ENCODE measurements at regions not wholly inside any gene's neighbourhood (a gene's known extent, or its start where the extent isn't known, plus 50 kb on each side); places are given as distances from the start of the nearest gene placed in this dataset.

- TF ChIP-seq POLR2A (IDR thresholded peaks at IDR 0.05) (no peak), POLR2AphosphoS5 (IDR thresholded peaks at IDR 0.05) (no peak), EP300 (IDR thresholded peaks at IDR 0.05) (no peak)
- TF ChIP-seq, protein P1, sequence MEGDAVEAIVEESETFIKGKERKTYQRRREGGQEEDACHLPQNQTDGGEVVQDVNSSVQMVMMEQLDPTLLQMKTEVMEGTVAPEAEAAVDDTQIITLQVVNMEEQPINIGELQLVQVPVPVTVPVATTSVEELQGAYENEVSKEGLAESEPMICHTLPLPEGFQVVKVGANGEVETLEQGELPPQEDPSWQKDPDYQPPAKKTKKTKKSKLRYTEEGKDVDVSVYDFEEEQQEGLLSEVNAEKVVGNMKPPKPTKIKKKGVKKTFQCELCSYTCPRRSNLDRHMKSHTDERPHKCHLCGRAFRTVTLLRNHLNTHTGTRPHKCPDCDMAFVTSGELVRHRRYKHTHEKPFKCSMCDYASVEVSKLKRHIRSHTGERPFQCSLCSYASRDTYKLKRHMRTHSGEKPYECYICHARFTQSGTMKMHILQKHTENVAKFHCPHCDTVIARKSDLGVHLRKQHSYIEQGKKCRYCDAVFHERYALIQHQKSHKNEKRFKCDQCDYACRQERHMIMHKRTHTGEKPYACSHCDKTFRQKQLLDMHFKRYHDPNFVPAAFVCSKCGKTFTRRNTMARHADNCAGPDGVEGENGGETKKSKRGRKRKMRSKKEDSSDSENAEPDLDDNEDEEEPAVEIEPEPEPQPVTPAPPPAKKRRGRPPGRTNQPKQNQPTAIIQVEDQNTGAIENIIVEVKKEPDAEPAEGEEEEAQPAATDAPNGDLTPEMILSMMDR (IDR thresholded peaks at IDR 0.05) = no peak
- no peak overlapping the region for H3K27ac ChIP-seq
- no peaks in the 10 kb centered on the region for H3K36me3 ChIP-seq
- no peaks in the 10 kb centered on the region for H3K27me3 ChIP-seq
- ATAC-seq = no peak
- H3K9me3 ChIP-seq = peaks cover 0 to 6% (median 0%) of the 10 kb centered on the region in 3 donors
- 68 to 80% methylated on average over 4 to 5 of the region's 5 CpGs for WGBS, 2 donors (ENCODE audit: low coverage in 1 of 2)
- H3K4me1 ChIP-seq = no peaks in the 10 kb centered on the region
- no peak overlapping the region for H3K4me3 ChIP-seq
Observed at GRCh38 chr3:116930786-116931185, 221.2 kb downstream of the TUSC7 start.

- no peak overlapping the region for H3K27ac ChIP-seq
- no peaks in the 10 kb centered on the region for H3K36me3 ChIP-seq
- peaks cover 0 to 26% (median 0%) of the 10 kb centered on the region in 3 donors for H3K9me3 ChIP-seq
- no peaks in the 10 kb centered on the region for H3K4me1 ChIP-seq
- no peak for ATAC-seq
- no peak for TF ChIP-seq POLR2A (IDR thresholded peaks at IDR 0.05)
- TF ChIP-seq EP300 (IDR thresholded peaks at IDR 0.05) = no peak
- TF ChIP-seq, protein P1 (IDR thresholded peaks at IDR 0.05) = no peak
- TF ChIP-seq POLR2AphosphoS5 (IDR thresholded peaks at IDR 0.05) = no peak
- 50 to 94% methylated on average over 2 of the region's 3 CpGs for WGBS, 2 donors (ENCODE audit: low coverage in 1 of 2)
- no peaks in the 10 kb centered on the region for H3K27me3 ChIP-seq
- H3K4me3 ChIP-seq = no peak overlapping the region
Observed at GRCh38 chr3:116939091-116939490, 229.5 kb downstream of the TUSC7 start.

GRCh38 chr3:116939550-116939949 lies 230.0 kb downstream of the TUSC7 start:
- no peaks in the 10 kb centered on the region for H3K36me3 ChIP-seq

GRCh38 chr3:116940719-116941118 lies 231.1 kb downstream of the TUSC7 start:
- no peaks in the 10 kb centered on the region for H3K4me1 ChIP-seq
- peaks cover 0 to 29% (median 0%) of the 10 kb centered on the region in 3 donors for H3K9me3 ChIP-seq
- H3K36me3 ChIP-seq = no peaks in the 10 kb centered on the region
- 86 to 93% methylated on average over 2 of the region's 2 CpGs for WGBS, 2 donors (ENCODE audit: low coverage in 1 of 2)
- no peaks in the 10 kb centered on the region for H3K27me3 ChIP-seq
- no peak overlapping the region for H3K27ac ChIP-seq
- H3K4me3 ChIP-seq = no peak overlapping the region
- ATAC-seq = no peak
- TF ChIP-seq, protein P1 (IDR thresholded peaks at IDR 0.05) = no peak
- TF ChIP-seq EP300 (IDR thresholded peaks at IDR 0.05) (no peak), POLR2AphosphoS5 (IDR thresholded peaks at IDR 0.05) (no peak), POLR2A (IDR thresholded peaks at IDR 0.05) (no peak)

More at GRCh38 chr3:116939550-116939949, 230.0 kb downstream of the TUSC7 start:
- Histone ChIP-seq H3K4me3 (no peak overlapping the region), H3K9me3 (peaks cover 0 to 26% (median 0%) of the 10 kb centered on the region in 3 donors), H3K27me3 (no peaks in the 10 kb centered on the region), H3K27ac (no peak overlapping the region), H3K4me1 (no peaks in the 10 kb centered on the region)
- ATAC-seq = no peak
- TF ChIP-seq POLR2AphosphoS5 (IDR thresholded peaks at IDR 0.05) (no peak), EP300 (IDR thresholded peaks at IDR 0.05) (no peak), POLR2A (IDR thresholded peaks at IDR 0.05) (no peak)
- TF ChIP-seq, protein P1 (IDR thresholded peaks at IDR 0.05) = no peak

DNA sequence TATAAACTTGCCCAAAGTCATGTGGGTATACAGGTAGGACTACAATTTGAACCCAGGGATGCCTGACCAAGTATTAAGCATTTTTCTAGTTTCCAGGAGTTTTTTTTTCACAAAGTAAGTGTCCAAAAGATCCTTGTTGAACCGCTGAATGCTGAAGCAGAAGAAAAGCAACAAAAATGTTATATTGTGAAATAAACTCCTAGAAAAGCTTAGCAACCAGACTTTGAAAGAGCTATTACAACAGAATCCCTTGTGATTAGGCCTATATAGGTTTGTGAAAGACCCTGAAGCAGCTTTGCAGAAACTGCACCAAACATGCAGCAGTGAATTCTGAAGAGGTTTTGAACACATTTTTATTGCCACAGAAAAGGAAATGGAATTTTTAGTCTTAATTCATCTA lies 236.8 kb downstream of the TUSC7 start:
- Histone ChIP-seq H3K9me3 (peaks cover 0 to 11% (median 0%) of the 10 kb centered on the region in 3 donors), H3K27me3 (no peaks in the 10 kb centered on the region), H3K36me3 (no peaks in the 10 kb centered on the region), H3K4me3 (no peak overlapping the region), H3K4me1 (peaks cover 3 to 16% (median 4%) of the 10 kb centered on the region in 3 donors), H3K27ac (no peak overlapping the region)
- no peak for ATAC-seq
- WGBS, 2 donors (ENCODE audit: low coverage in 1 of 2) = 82 to 88% methylated on average over 1 of the region's 1 CpG
- TF ChIP-seq, protein P1 (IDR thresholded peaks at IDR 0.05) = no peak
- TF ChIP-seq POLR2A (IDR thresholded peaks at IDR 0.05) (no peak), EP300 (IDR thresholded peaks at IDR 0.05) (no peak), POLR2AphosphoS5 (IDR thresholded peaks at IDR 0.05) (no peak)
